GM21526 (cell line): ENCODE measurements at regions not wholly inside any gene's neighbourhood (a gene's known extent, or its start where the extent isn't known, plus 50 kb on each side); places are given as distances from the start of the nearest gene placed in this dataset.

Experiments used
- ATAC-seq: cut with Tn5 transposase; IDR thresholded peaks from one replicate; pipeline ENCODE4 v1.9.1; 2021; ENCODE audit warnings: moderate library complexity; ENCODE audit not compliant: unreplicated experiment, low FRiP score

- ATAC-seq: no peak
Measured at GRCh38 chr6:170051229-170052172, 239.4 kb downstream of the DLL1 start.

- no peak for ATAC-seq
Measured at GRCh38 chr6:170050591-170051041, 240.3 kb downstream of the DLL1 start.

GRCh38 chr6:170049641-170050561 is 241.0 kb downstream of the DLL1 start:
- no peak for ATAC-seq

GRCh38 chr6:170048615-170049256 is 242.1 kb downstream of the DLL1 start:
- no peak for ATAC-seq

GRCh38 chr6:170047823-170048222 is 243.1 kb downstream of the DLL1 start:
- no peak for ATAC-seq

GRCh38 chr6:170046791-170047626 is 243.9 kb downstream of the DLL1 start:
- no peak for ATAC-seq

- ATAC-seq: no peak
Measured at GRCh38 chr6:170045981-170046667, 244.8 kb downstream of the DLL1 start.

GRCh38 chr6:170045563-170045960 is 245.3 kb downstream of the DLL1 start:
- no peak for ATAC-seq

- no peak for ATAC-seq
Measured at GRCh38 chr6:170044836-170045562, 245.9 kb downstream of the DLL1 start.

GRCh38 chr6:170043881-170044790 is 246.7 kb downstream of the DLL1 start:
- ATAC-seq: no peak

GRCh38 chr6:170043150-170043819 is 247.6 kb downstream of the DLL1 start:
- no peak for ATAC-seq

GRCh38 chr6:170042596-170043118 is 248.2 kb downstream of the DLL1 start:
- no peak for ATAC-seq

GRCh38 chr6:170042123-170042522 is 248.8 kb downstream of the DLL1 start:
- no peak for ATAC-seq

- no peak for ATAC-seq
Measured at GRCh38 chr6:170041526-170041925, 249.4 kb downstream of the DLL1 start.

- ATAC-seq: no peak
Measured at GRCh38 chr6:170040906-170041305, 250.0 kb downstream of the DLL1 start.

GRCh38 chr6:170040115-170040500 is 250.8 kb downstream of the DLL1 start:
- ATAC-seq: no peak
